ENCODE measurements at regions not wholly inside any gene's neighbourhood (a gene's known extent, or its start where the extent isn't known, plus 50 kb on each side); places are given as distances from the start of the nearest gene placed in this dataset.
"Not testable (repeated sequence)": the region's sequence is repeated elsewhere in the genome, so short reads cannot be mapped to it uniquely, and the experiment has no call there.

DNA sequence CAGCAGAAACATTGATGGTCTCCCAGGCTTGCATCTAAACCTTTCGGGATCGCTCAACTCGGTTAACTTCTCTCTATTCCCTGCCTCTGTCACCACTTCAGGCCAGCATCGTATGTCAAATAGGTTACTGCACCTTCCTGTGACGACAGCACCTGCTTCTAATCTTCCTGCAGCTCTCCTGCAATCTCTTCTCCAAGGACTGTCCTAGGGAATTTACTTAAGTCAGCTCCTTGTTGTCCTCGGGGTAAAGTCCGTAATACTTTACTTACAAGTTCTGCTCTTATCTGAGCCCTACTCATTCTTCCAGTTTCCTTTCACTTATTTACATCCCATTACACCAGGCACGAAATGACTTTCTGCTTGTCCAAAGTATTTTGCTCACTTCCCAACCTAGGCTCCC, 372.7 kb upstream of the AKR1E2 start:
- no peak for DNase-seq (ENCODE audit: low read depth in 2 of 2, low spot score in 1 of 2)

- no peak for DNase-seq (ENCODE audit: low read depth in 2 of 2, low spot score in 1 of 2)
Measured at GRCh38 chr10:4450981-4451908, 374.8 kb upstream of the AKR1E2 start.

GRCh38 chr10:4450169-4450568, 375.8 kb upstream of the AKR1E2 start:
- DNase-seq (ENCODE audit: low read depth in 2 of 2, low spot score in 1 of 2), result no peak

DNA sequence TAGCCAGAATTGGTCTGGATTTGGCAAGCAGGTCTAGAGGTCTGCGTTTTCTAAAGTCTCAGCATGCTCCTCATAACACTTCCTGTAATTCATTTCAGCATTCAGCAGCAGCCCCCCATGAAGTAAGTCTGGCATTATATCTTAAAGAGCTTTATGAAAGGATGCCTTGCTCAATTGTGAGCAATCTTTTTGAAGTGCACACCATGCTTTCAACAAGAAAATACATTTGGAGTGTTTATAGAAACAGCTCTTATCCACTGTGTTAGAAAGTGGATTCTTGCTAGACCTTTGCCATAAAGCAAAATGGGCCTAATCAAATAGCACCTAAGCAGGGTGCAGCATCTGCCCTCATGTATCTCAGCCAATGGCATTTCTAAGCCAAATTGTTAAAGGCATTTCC, 378.0 kb upstream of the AKR1E2 start:
- no peak for DNase-seq (ENCODE audit: low read depth in 2 of 2, low spot score in 1 of 2)

GRCh38 chr10:4443419-4443818, 382.6 kb upstream of the AKR1E2 start:
- no peak for DNase-seq (ENCODE audit: low read depth in 2 of 2, low spot score in 1 of 2)

DNA sequence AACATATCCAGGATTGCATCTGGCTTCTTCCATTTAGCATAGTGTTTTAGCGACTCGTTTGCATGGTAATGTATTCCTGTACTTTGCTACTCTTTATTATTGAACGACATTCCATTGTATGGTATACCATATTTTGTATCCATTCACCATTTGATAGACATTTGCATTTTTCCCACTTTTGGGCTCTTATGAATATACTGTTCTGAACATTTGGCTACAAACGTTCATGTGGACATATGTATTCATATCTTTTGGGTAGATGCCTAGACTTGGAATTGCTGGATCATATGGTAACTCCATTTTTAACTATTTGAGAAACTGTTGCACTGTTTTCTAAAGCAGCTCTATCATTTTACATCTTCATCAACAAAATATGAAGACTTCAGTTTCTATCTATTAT, 383.7 kb upstream of the AKR1E2 start:
- DNase-seq (ENCODE audit: low read depth in 2 of 2, low spot score in 1 of 2), result no peak

DNA sequence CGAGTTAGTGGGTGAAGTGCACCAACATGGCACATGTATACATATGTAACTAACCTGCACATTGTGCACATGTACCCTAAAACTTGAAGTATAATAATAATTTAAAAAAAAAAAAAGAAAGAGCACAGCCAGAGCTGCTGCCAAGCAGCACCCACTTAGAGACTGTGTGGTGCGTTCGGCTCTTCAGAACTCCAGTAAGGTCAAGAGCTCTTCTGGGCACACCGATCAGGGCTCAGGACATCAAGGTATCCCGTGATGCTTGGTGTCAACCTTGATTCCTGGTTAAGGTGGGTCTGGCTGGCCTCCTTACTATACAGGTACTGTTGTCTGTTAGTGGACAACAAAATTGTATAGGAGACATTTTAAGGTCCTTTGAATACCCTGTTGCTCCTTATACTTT, 385.7 kb upstream of the AKR1E2 start:
- no peak for DNase-seq (ENCODE audit: low read depth in 2 of 2, low spot score in 1 of 2)

GRCh38 chr10:4437791-4438190, 388.2 kb upstream of the AKR1E2 start:
- DNase-seq (ENCODE audit: low read depth in 2 of 2, low spot score in 1 of 2), result no peak

- no peak for DNase-seq (ENCODE audit: low read depth in 2 of 2, low spot score in 1 of 2)
Measured at GRCh38 chr10:4437061-4437460, 388.9 kb upstream of the AKR1E2 start.

DNA sequence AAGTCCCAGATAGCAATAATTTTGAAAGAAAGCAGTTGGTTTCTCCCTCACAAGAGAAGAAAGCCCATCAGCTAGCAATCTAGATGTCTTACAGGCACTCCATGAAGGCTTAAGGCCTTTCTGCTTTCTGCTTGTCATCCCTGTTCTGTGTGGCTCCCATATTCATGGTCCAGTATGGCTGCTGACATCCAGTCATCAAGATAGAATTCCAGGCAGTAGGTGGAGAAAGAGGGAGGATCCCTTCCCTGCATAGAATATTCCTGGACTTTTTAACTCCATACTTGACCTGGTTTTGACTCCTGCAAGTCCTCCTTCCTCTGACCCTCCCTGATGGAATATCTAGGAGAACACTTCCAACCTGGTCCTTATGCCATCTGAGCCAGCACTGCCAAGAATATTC, 389.9 kb upstream of the AKR1E2 start:
- no peak for DNase-seq (ENCODE audit: low read depth in 2 of 2, low spot score in 1 of 2)

DNA sequence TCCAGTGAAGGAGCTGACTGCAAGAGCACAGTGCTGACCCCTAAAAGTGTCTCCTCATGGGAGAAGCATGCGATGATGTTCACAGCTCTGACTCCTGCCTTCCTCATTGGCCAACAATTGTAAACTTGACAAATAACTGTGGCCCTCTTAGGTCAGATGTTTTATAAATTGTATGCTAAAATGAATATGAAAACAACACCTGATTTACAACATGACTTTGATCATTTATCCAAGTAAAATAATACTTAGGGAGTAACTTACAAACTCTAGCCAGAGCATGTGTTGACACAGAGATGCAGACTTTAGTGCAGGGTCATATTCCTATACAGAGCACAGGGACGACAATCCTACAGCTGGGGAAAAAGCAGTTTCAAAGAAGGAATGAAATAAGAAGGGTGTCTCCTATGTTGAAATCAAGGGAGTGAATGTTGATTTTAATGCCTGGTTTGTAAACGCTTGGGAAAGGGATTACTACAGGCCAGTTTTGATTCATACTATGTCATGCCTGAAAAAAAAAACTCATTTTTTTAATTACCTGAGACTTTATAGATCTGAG, 391.4 kb upstream of the AKR1E2 start:
- DNase-seq (ENCODE audit: low read depth in 2 of 2, low spot score in 1 of 2), result no peak

- DNase-seq (ENCODE audit: low read depth in 2 of 2, low spot score in 1 of 2), result no peak
Measured at GRCh38 chr10:4434105-4434504, 391.9 kb upstream of the AKR1E2 start.

DNA sequence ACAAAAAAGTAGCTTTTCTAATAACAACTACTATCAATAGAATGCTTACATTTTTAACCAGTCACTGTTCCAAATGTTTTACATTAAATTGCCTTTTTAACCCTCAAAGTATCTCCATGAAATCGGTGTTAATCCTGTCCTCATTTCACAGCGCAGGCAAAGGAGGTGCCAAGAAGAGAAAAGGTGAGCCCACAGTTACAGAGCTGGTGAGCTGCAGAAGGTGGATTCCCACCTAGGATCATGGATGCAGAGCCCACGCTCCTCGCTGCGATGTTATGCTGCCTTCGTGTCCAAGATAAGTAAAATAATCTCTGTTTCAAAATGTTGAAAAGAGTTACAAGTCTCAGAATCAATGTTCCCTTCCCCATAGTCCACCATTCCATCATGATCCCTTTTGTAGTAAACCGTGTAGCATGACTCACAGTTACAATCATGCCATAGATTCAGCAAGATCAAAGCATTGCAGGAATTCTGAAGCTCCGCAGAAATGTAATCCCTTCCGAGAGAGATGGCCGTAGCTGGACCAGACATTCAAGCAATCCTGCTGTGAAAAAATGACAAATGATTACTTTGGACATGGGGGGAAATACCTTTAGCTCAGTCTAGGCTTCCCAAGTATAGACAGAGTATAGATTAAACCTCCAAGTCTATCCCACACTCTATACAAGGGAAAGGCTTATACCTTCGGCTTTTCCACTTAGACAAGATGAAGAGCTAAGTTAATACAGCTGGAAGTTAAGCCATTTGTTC, 394.7 kb upstream of the AKR1E2 start:
- no peak for DNase-seq (ENCODE audit: low read depth in 2 of 2, low spot score in 1 of 2)

DNA sequence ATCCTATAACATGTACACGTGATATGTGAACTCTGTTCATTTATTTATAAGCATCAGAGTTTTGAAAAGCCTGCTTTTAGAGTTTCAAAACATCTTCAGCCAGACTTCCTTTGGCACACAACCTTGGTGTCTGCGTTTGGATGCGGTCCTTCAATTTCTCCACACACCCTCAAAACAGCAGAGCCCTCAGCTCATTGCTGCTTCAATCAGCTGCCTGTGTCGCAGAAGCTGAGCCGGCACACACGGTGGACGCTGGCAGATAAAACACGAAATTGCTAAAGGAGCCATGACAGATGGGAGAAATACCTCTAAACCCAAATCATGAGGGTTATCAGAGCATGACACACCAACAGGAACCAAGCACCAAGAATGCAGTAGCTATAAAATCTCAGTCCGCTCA, 396.4 kb upstream of the AKR1E2 start:
- DNase-seq (ENCODE audit: low read depth in 2 of 2, low spot score in 1 of 2), result no peak

DNA sequence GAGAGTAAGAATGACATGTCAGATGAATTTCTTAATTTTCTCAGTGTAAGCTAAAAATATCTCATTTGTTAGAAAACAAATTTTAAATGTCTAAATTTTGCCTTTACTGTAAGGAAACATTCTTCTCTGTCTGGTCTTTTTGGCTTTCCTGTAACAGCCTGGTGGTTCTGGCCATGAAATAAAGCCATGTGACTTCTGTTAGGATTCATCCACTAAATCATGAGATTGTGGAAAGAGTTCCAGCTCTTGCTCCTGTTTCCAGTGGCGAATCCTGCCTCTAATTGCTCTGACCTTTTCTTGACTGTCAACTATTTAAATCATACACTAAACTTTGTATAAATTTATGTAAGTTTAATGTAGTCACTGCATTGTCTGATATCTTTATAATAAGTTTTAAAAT, 398.5 kb upstream of the AKR1E2 start:
- DNase-seq (ENCODE audit: low read depth in 2 of 2, low spot score in 1 of 2), result no peak

DNA sequence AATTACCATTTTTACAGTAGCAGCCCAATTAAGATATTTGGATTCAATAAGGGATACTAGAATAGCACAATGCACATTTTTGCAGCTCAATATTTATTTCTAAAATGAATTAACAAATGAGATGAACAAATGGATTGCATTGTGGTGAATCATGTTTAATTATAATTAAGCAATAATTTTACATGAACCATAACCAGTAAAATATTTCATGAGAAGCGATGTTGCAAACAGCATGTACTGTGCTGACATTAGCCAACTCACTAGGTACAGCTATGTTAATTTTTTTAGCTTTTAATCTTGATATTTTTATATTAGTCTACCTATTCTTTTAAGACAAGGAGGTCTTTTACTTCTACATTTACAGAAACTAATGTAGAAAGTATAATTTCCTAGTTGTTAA, 399.1 kb upstream of the AKR1E2 start:
- no peak for DNase-seq (ENCODE audit: low read depth in 2 of 2, low spot score in 1 of 2)

GRCh38 chr10:4409319-4409718, 416.7 kb upstream of the AKR1E2 start:
- no peak for DNase-seq (ENCODE audit: low read depth in 2 of 2, low spot score in 1 of 2)

DNA sequence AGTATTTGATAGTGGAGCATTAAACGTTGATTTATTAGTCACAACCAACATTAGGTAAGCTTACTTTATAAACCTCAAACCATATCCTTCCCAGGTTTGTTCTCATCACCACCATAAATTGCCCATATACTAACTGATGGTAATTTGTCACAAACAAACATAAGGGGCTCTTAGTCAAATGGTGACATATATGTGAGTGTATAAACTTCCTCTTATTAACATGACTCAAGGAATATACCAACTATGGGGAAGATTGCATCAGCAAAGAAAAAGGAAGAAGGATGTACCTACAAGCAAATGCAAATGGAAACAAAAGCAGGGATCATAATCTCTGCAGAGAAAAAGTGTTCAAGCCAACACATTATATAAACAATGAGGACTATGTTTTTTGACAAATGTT, 418.2 kb upstream of the AKR1E2 start:
- no peak for DNase-seq (ENCODE audit: low read depth in 2 of 2, low spot score in 1 of 2)

DNA sequence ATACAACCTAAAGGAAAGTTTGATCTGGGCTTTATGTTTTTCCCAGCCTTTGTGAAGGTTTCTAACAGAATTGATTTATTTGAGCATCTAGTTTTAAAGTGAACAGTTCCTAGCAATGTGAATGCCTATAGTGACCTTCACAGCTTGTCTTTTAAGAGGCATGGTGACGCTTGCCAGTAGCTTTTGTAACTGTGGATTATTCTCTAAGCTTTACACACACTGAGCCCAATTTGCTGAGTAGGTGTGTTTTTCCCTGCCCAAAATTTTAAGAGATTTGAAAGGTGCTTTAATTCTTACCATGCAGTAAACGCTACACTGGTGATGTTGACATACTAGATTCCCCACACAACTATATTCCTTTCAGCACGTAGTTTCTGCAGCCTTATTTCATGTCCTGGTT, 420.2 kb upstream of the AKR1E2 start:
- DNase-seq (ENCODE audit: low read depth in 2 of 2, low spot score in 1 of 2), result no peak

- DNase-seq (ENCODE audit: low read depth in 2 of 2, low spot score in 1 of 2), result no peak
Measured at GRCh38 chr10:4403638-4404252, 422.3 kb upstream of the AKR1E2 start.

GRCh38 chr10:4401080-4401479, 424.9 kb upstream of the AKR1E2 start:
- DNase-seq (ENCODE audit: low read depth in 2 of 2, low spot score in 1 of 2), result not testable (repeated sequence)

- no peak for DNase-seq (ENCODE audit: low read depth in 2 of 2, low spot score in 1 of 2)
Measured at GRCh38 chr10:4399556-4399955, 426.5 kb upstream of the AKR1E2 start.

Data from stimulated activated CD8-positive, alpha-beta memory T cell treated with anti-CD3 and anti-CD28 coated beads, Interleukin-4, amount 100 ng/mL, for 4 hours (primary cell).